SK-N-MC (cell line): ENCODE measurements at regions not wholly inside any gene's neighbourhood (a gene's known extent, or its start where the extent isn't known, plus 50 kb on each side); places are given as distances from the start of the nearest gene placed in this dataset.
"Not testable (repeated sequence)": the region's sequence is repeated elsewhere in the genome, so short reads cannot be mapped to it uniquely, and the experiment has no call there.

Source experiments
- DNase-seq: peaks from one replicate; pipeline ENCODE4 v3.0.0-alpha.2; 2011; ENCODE audit warnings: low read depth, low spot score
- H3K27ac ChIP-seq: fragments of 200-600 bp; sonication (generic); 2 replicates; pipeline ENCODE4 v1.5.1; 2016; ENCODE audit warnings: mixed run types
- H3K36me3 ChIP-seq: fragments of 200-600 bp; sonication (generic); 2 replicates; pipeline ENCODE4 v1.6.1; 2017; ENCODE audit warnings: antibody characterized with exemption, low read length, mixed read lengths; ENCODE audit not compliant: insufficient read depth
- H3K4me3 ChIP-seq: fragments of 200-600 bp; sonication (generic); 2 replicates; pipeline ENCODE4 v1.5.1; 2016
- H3K9ac ChIP-seq: fragments of 200-600 bp; sonication (generic); 2 replicates; pipeline ENCODE4 v1.8.0; 2017; ENCODE audit warnings: mixed run types, mixed read lengths; ENCODE audit not compliant: insufficient read length
- H3K9me3 ChIP-seq: fragments of 200-600 bp; sonication (generic); 2 replicates; pipeline ENCODE4 v1.6.1; 2017; ENCODE audit warnings: low read depth, mild to moderate bottlenecking, antibody characterized with exemption, low read length, moderate library complexity, mixed read lengths
- EZH2 ChIP-seq: fragments of 200-600 bp; sonication (generic); IDR thresholded peaks from one replicate; pipeline ENCODE4 v1.6.1; 2017; ENCODE audit warnings: antibody characterized with exemption
- FOXP2 ChIP-seq: optimal IDR thresholded peaks from 2 replicates; pipeline ENCODE3; 2011; ENCODE audit warnings: mild to moderate bottlenecking, moderate library complexity; ENCODE audit not compliant: insufficient read depth; ENCODE audit errors: extremely low read length, control extremely low read depth
- POLR2AphosphoS5 ChIP-seq: IDR thresholded peaks from 2 replicates; pipeline ENCODE4 v1.6.1; 2012; ENCODE audit warnings: mild to moderate bottlenecking, low read depth, low read length, borderline replicate concordance

DNA sequence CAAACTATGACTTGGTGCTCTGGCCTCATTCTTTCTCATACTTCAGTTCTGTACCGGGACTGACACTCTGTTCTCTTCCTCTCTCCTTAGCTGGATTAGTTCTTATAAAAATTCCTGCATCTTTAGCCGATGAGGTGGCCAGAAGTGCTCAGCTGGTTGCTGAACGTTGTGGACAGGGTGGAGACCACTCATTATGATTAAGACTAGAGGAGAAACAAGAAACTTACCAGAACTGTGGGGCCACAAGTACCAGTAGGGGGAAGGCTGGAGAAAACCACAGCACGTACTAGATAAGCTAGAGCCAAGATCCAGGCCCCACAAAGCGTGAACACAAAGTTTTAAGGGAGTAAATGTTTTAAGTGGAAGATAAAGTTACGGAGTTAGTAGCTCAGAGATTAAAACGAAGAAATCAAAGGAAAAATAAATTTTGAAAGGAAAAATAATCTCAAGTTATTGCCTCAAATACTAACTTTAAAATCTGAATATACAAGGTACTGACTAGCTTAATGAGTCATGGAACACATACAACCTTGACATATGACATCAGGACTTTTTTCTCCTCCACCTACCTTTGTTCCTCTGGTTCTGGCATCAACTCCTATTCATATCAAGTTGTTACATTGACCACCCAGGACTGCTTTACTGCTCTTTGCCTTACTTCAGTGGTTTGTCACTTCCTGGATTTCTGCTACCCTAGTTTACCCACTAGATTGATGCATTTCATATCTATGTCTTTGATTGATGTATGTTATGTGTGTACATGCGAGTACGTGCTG lies 469.0 kb downstream of the TFEC start:
- no peak overlapping the region for H3K4me3 ChIP-seq
- DNase-seq = no peak
- TF ChIP-seq FOXP2 (no peak), POLR2AphosphoS5 (no peak), EZH2 (no peak)
- no peak overlapping the region for H3K27ac ChIP-seq
- H3K9me3 ChIP-seq = no peaks in the 10 kb centered on the region
- no peaks in the 10 kb centered on the region for H3K36me3 ChIP-seq
- H3K9ac ChIP-seq = no peak overlapping the region

DNA sequence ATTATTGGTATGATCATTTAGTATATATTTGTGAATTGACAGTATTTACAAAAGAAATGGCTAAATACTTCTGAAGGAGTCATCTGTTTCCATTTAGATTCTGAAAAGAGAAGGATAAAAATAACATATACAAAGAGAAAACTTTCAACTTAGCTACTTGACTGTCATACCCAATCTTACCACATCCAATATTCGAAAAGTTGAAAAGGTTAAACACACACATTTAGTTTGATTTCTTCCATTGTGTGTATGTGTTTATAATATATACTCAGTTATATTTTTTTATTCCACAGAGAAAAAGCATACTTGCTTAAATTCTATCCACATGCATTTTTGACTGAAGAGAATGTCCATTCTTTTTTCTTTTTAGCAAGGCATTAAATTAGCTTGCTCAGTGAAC lies 470.7 kb downstream of the TFEC start:
- TF ChIP-seq POLR2AphosphoS5 (no peak), EZH2 (no peak), FOXP2 (no peak)
- H3K9ac ChIP-seq = no peak overlapping the region
- no peaks in the 10 kb centered on the region for H3K9me3 ChIP-seq
- no peak overlapping the region for H3K27ac ChIP-seq
- no peak overlapping the region for H3K4me3 ChIP-seq
- no peak for DNase-seq
- H3K36me3 ChIP-seq = no peaks in the 10 kb centered on the region

DNA sequence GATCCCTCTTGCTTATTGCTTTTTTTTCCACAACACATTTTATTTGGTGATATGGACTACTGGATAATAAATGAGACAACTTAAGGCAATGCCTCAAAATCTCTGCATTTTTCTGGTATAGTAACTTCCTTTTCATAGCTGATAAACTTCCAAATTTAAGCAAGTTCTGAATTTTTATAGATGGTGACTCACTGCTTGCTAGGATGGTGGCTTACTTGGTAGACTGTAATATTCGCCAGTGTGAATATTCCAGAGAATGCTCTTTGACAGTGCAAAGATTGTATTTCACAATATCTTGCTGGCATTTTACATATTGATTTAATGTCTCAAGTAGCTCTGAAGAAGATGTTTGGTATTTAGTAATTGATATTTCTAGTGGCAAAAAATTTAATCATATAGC lies 472.4 kb downstream of the TFEC start:
- no peak overlapping the region for H3K27ac ChIP-seq
- TF ChIP-seq FOXP2 (no peak), EZH2 (no peak), POLR2AphosphoS5 (no peak)
- H3K4me3 ChIP-seq = no peak overlapping the region
- H3K36me3 ChIP-seq = no peaks in the 10 kb centered on the region
- H3K9me3 ChIP-seq = no peaks in the 10 kb centered on the region
- H3K9ac ChIP-seq = no peak overlapping the region
- DNase-seq = peak; percentile 26

DNA sequence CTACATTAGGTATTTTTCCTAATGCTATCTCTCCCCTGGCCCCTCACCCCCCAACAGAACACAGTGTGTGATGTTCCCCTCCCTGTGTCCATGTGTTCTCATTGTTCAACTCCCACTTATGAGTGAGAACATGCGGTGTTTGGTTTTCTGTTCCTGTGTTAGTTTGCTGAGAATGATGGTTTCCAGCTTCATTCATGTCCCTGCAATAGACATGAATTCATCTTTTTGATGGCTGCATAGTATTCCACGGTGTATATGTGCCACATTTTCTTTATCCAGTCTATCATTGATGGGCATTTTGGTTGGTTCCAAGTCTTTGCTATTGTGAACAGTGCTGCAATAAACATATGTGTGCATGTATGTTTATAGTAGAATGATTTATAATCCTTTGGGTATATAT lies 473.3 kb downstream of the TFEC start:
- not testable (repeated sequence) for H3K36me3 ChIP-seq, DNase-seq, H3K4me3 ChIP-seq, H3K9me3 ChIP-seq, H3K9ac ChIP-seq, H3K27ac ChIP-seq

DNA sequence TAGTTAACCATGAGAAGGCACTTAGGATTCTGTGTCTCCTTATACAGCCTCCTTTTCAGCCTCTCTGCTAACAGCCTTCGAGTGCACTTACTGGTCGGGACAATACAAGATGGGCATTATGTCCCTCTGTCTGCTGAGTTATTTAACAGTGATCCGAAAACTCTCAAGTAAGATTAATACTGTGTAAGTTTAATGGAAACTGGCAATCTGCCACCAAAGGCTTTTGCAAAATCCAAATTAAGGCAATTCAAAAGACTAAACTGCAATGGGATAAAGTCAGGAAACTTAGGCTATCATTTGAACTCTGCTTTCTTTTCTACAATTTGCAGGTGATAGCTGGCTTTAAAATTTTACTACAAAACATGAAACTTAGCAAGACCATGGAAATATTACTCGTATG lies 477.8 kb downstream of the TFEC start:
- TF ChIP-seq POLR2AphosphoS5 (no peak), FOXP2 (no peak), EZH2 (no peak)
- Histone ChIP-seq H3K9ac (no peak overlapping the region), H3K27ac (no peak overlapping the region), H3K9me3 (no peaks in the 10 kb centered on the region), H3K36me3 (no peaks in the 10 kb centered on the region), H3K4me3 (no peak overlapping the region)
- DNase-seq = no peak

DNA sequence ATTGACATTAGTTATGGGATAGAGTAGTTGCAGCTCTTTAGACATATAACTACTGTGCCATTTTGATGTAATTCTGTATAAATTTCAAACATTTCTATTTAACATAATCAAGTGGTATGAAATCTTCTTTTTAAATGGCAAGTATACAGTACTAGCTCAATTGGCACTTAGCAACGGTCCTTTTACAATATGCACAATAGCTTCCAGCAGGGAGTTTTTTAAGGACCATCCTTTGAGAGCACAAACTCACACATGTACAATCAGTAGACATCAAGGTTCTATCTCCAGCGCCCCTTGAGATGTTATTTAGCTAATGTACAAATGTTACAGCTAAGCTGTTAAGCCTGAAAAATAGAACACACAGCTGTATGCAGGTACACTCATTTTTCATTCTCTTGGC lies 480.7 kb downstream of the TFEC start:
- H3K36me3 ChIP-seq = no peaks in the 10 kb centered on the region
- TF ChIP-seq EZH2 (no peak), POLR2AphosphoS5 (no peak), FOXP2 (no peak)
- H3K27ac ChIP-seq = no peak overlapping the region
- H3K4me3 ChIP-seq = no peak overlapping the region
- no peaks in the 10 kb centered on the region for H3K9me3 ChIP-seq
- no peak for DNase-seq
- no peak overlapping the region for H3K9ac ChIP-seq

DNA sequence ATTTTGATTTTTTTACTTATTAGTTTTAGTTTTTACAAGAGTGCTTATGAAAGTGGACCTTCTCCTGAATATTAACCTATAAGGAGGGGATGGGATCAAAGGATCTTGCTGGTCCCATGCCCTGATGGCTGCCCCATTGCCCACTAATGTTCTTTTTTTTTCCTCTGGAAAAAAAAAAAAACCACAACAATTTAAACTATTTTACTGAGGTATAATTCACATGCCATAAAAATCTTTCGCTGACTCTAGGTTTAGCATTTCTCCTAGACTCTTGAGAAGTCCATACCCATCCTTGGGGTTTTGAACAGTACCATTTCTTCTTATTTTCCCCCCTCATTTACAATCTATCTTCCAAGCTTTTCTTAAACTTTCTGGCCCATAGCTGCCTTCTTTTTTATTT lies 481.8 kb downstream of the TFEC start:
- DNase-seq = no peak
- Histone ChIP-seq H3K36me3 (no peaks in the 10 kb centered on the region), H3K9ac (no peak overlapping the region), H3K4me3 (no peak overlapping the region), H3K27ac (no peak overlapping the region), H3K9me3 (no peaks in the 10 kb centered on the region)
- TF ChIP-seq FOXP2 = no peak

DNA sequence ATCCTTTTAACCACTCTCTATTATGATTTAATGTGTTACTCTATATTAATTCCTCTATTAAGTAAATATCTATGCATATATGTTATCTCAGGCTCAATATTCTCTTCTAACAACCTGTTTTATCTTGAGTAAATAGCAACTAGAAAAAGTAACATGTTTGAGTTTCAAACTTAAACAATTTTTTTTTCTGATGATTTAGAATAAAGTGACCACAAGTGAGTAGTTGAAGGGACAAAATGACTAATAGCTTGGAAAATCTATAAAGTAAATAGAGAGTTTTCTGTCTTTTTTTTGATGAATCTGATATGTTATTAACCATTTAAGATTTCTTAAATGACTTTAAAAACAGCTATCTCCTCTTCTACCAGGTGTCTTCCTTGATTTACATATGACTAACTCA lies 483.8 kb downstream of the TFEC start:
- Histone ChIP-seq H3K27ac (no peak overlapping the region), H3K9ac (no peak overlapping the region), H3K36me3 (no peaks in the 10 kb centered on the region), H3K4me3 (no peak overlapping the region), H3K9me3 (no peaks in the 10 kb centered on the region)
- TF ChIP-seq POLR2AphosphoS5 = no peak
- TF ChIP-seq EZH2 = no peak
- TF ChIP-seq FOXP2 = no peak
- no peak for DNase-seq

DNA sequence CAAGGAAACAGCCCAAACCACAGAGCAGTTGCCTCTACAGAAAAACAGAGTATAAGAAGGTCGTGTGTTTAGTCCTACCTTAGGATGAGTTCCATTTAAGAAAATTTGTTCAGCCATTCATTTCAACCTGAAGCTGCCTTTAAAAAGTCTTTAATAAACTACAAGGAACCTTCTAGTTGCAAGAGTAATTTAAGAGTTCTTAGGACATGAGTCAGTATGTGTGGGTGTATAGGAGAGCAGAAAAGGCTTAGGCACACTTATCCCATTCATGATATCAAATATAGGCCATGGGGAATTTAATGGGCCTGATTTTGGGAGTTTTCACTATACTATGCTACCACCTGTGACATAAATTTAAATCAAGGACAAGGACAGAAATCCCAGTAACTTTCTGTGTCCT lies 496.8 kb downstream of the TFEC start:
- H3K27ac ChIP-seq = no peak overlapping the region
- no peaks in the 10 kb centered on the region for H3K36me3 ChIP-seq
- no peak overlapping the region for H3K9ac ChIP-seq
- no peaks in the 10 kb centered on the region for H3K9me3 ChIP-seq
- no peak for DNase-seq
- H3K4me3 ChIP-seq = no peak overlapping the region
- TF ChIP-seq FOXP2 (no peak), EZH2 (no peak), POLR2AphosphoS5 (no peak)
